ENCODE measurements at regions not wholly inside any gene's neighbourhood (a gene's known extent, or its start where the extent isn't known, plus 50 kb on each side); places are given as distances from the start of the nearest gene placed in this dataset.

DNA sequence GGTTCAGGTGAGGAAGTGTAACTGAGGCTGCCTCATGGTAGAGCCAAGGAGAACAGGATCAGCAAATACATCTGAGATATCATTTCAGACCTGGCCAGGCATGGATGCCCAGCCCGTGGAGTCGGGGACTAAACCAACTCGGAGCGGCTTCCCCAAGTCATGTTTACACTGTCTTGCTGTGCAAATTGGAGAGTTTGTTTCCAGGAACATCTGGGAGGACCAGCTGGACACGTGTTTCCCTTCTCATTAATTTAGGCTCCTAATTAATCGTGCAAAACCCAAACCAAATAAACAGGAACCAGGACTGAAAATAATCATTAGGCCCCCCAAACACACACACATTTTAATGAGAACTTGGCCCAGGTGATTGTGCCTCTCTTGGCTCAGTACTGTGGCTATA, 70.9 kb upstream of the SALL1 start:
- DNase-seq, result no peak

DNA sequence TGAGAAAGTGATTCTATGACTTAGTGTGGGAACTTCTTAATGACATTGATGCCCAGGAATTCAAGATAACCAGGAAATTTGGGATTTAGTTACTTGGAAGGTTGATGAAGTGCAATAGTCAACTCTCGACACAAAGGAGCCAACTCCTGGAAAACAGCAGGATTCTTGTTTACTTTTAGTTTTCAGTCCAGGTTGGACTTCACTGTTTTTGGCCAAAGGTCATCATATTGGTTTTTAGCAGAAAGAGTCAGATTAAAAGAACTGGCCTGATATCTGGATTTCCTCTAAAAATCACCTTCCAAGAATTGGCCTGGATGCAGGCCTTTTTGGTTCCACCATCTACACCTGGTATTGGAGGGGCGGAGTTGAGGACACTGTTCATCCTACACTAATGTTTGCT, 60.1 kb upstream of the SALL1 start:
- no peak for DNase-seq

GRCh38 chr16:51210087-51210486, 59.0 kb upstream of the SALL1 start:
- no peak for DNase-seq

DNA sequence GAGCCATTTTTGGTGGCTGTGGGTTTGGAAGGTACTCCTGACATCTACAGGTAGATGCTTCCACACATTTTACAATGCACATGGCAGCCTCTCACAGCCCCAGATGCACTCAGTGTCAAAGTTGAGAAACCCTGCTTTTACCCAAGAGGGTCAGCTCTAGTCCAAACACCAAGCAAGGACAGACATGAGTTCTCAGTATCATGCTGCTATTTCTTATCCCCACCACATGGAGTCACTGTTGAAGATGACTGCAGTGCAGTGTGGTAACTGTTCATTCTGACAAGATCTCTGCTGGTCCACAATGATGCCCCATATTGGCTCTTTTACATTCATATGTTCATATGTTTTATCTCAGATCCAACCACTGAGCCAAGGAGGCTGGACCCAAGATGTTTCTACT, 50.5 kb upstream of the SALL1 start:
- no peak for DNase-seq

Data from SHP77 treated with DMSO at 0.1 percent for 48 hours (cell line).